ENCODE measurements at regions not wholly inside any gene's neighbourhood (a gene's known extent, or its start where the extent isn't known, plus 50 kb on each side); places are given as distances from the start of the nearest gene placed in this dataset.

GRCh38 chr12:65646127-65646643 is 178.1 kb upstream of the HMGA2 start:
- no peak for DNase-seq (ENCODE audit: low spot score)
- Histone ChIP-seq H3K4me3 (ENCODE audit: low read depth in 1 of 3, low read length in 3 of 3) (no peak overlapping the region), H3K9ac (ENCODE audit: low read depth in 1 of 2, low read length in 2 of 2) (no peak overlapping the region), H3K27ac (ENCODE audit: low read depth in 1 of 2, low read length in 2 of 2) (no peak overlapping the region), H3K27me3 (ENCODE audit: control insufficient read depth in 4 of 4, insufficient read depth in 4 of 4, low read length in 3 of 4) (peaks cover 0 to 8% (median 0%) of the 10 kb centered on the region in 4 donors), H3K4me1 (ENCODE audit: control insufficient read depth in 4 of 4, insufficient read depth in 4 of 4, low read length in 3 of 4) (no peaks in the 10 kb centered on the region), H3K9me3 (ENCODE audit: control insufficient read depth in 4 of 4, low read length in 3 of 4) (no peaks in the 10 kb centered on the region), H3K36me3 (ENCODE audit: control insufficient read depth in 4 of 4, insufficient read depth in 3 of 4, low read depth in 1 of 4, low read length in 3 of 4) (no peaks in the 10 kb centered on the region)
- TF ChIP-seq TAF1 (conservative IDR thresholded peaks at IDR 0.05) (no peak), REST (IDR thresholded peaks at IDR 0.05) (no peak), MAX (IDR thresholded peaks at IDR 0.05) (no peak), JUND (IDR thresholded peaks at IDR 0.05) (no peak), YY1 (IDR thresholded peaks at IDR 0.05) (no peak), NR2F2 (IDR thresholded peaks at IDR 0.05) (no peak), EGR1 (IDR thresholded peaks at IDR 0.05; ENCODE audit: low read depth in 2 of 2) (no peak), CTCF (IDR thresholded peaks at IDR 0.05; ENCODE audit: low read depth, low read length, missing input control) (no peak), FOXA1 (IDR thresholded peaks at IDR 0.05) (no peak), ZBTB33 (IDR thresholded peaks at IDR 0.05) (no peak), SP1 (IDR thresholded peaks at IDR 0.05) (no peak), RAD21 (IDR thresholded peaks at IDR 0.05) (no peak)
- whole genome bisulfite sequencing, result 91% methylated on average over 11 of the region's 11 CpGs

GRCh38 chr12:65647074-65647473 is 177.2 kb upstream of the HMGA2 start:
- Histone ChIP-seq H3K27me3 (ENCODE audit: control insufficient read depth in 4 of 4, insufficient read depth in 4 of 4, low read length in 3 of 4) (peaks cover 0 to 3% (median 0%) of the 10 kb centered on the region in 4 donors), H3K9me3 (ENCODE audit: control insufficient read depth in 4 of 4, low read length in 3 of 4) (no peaks in the 10 kb centered on the region), H3K27ac (ENCODE audit: low read depth in 1 of 2, low read length in 2 of 2) (no peak overlapping the region), H3K4me1 (ENCODE audit: control insufficient read depth in 4 of 4, insufficient read depth in 4 of 4, low read length in 3 of 4) (no peaks in the 10 kb centered on the region), H3K9ac (ENCODE audit: low read depth in 1 of 2, low read length in 2 of 2) (no peak overlapping the region), H3K4me3 (ENCODE audit: low read depth in 1 of 3, low read length in 3 of 3) (no peak overlapping the region), H3K36me3 (ENCODE audit: control insufficient read depth in 4 of 4, insufficient read depth in 3 of 4, low read depth in 1 of 4, low read length in 3 of 4) (no peaks in the 10 kb centered on the region)
- no peak for DNase-seq (ENCODE audit: low spot score)
- 95% methylated on average over 9 of the region's 9 CpGs for WGBS
- TF ChIP-seq RAD21 (IDR thresholded peaks at IDR 0.05) (no peak), ZBTB33 (IDR thresholded peaks at IDR 0.05) (no peak), HNF4G (IDR thresholded peaks at IDR 0.05) (no peak), FOXA1 (IDR thresholded peaks at IDR 0.05) (no peak)

All from liver (tissue), 8 donors.